SK-N-SH (cell line): ENCODE measurements at regions not wholly inside any gene's neighbourhood (a gene's known extent, or its start where the extent isn't known, plus 50 kb on each side); places are given as distances from the start of the nearest gene placed in this dataset.

ENCODE experiments used
- CTCF ChIA-PET: fragments of 300-600, 350-600 bp; formaldehyde crosslinking; extraction: SDS; loops from one replicate; lab custom pipeline; 2021; lab: Yijun Ruan, JAX
- POLR2A ChIA-PET: fragments of 350-600 bp; sonication (Branson Sonifier 250); formaldehyde crosslinking; extraction: SDS; loops from one replicate; lab custom pipeline; 2020; ENCODE audit warnings: antibody characterized with exemption, inconsistent platforms; lab: Yijun Ruan, JAX
- DNase-seq: peaks from one replicate; pipeline ENCODE4 v3.0.0; 2012
- H2AFZ ChIP-seq: fragments of 200-600 bp; sonication (generic); 2 replicates; pipeline ENCODE4 v1.8.1; 2016; ENCODE audit warnings: antibody characterized with exemption, mild to moderate bottlenecking, low read depth
- H3F3A ChIP-seq: fragments of 200-600 bp; sonication (generic); replicated peaks from 2 replicates; pipeline ENCODE3; 2016; ENCODE audit warnings: antibody characterized with exemption, mild to moderate bottlenecking; ENCODE audit not compliant: insufficient read depth
- H3K27ac ChIP-seq, 2 experiments: fragments of 200-500 bp in 1 of 2; fragments of 200-600 bp in 1 of 2; sonication (Bioruptor generic) in 1 of 2; sonication (generic), shearing (Covaris generic) in 1 of 2; 2 replicates each; pipeline versions ENCODE4 v1.5.1 to v1.6.1; 2014 to 2016; ENCODE audit warnings: low read depth in 2 of 2, inconsistent platforms in 1 of 2, low read length in 1 of 2, mild to moderate bottlenecking in 1 of 2, mixed read lengths in 1 of 2
- H3K27me3 ChIP-seq: fragments of 200-600 bp; sonication (generic), shearing (Covaris generic); 2 replicates; pipeline ENCODE4 v1.6.1; 2016; ENCODE audit warnings: mixed run types; ENCODE audit not compliant: insufficient read depth
- H3K36me3 ChIP-seq, 2 experiments: fragments of 200-500 bp in 1 of 2; fragments of 200-600 bp in 1 of 2; sonication (Bioruptor generic) in 1 of 2; sonication (generic) in 1 of 2; replicated peaks in 1 of 2; 2 replicates each; pipeline versions ENCODE3 to v1.5.1; 2014 to 2016; ENCODE audit warnings: low read length in 1 of 2, mild to moderate bottlenecking in 1 of 2; ENCODE audit not compliant: insufficient read depth in 2 of 2, control insufficient read depth in 1 of 2
- H3K4me1 ChIP-seq, 2 experiments: fragments of 200-500 bp in 1 of 2; fragments of 200-600 bp in 1 of 2; sonication (Bioruptor generic) in 1 of 2; sonication (generic), shearing (Covaris generic) in 1 of 2; 2 replicates each; pipeline versions ENCODE4 v1.5.1 to v1.6.1; 2014 to 2016; ENCODE audit warnings: low read depth in 1 of 2, low read length in 1 of 2, mixed run types in 1 of 2; ENCODE audit not compliant: insufficient read depth in 2 of 2, control insufficient read depth in 1 of 2
- H3K4me2 ChIP-seq: fragments of 200-600 bp; sonication (generic), shearing (Covaris generic); 2 replicates; pipeline ENCODE4 v1.6.1; 2017; ENCODE audit warnings: mixed run types
- H3K4me3 ChIP-seq, 2 experiments: fragments of 200-500 bp in 1 of 2; fragments of 200-600 bp in 1 of 2; sonication (Bioruptor generic) in 1 of 2; sonication (generic), shearing (Covaris generic) in 1 of 2; 2 replicates each; pipeline versions ENCODE4 v1.5.1 to v1.8.1; 2014 to 2016; ENCODE audit warnings: low read depth in 2 of 2, inconsistent platforms in 1 of 2, low read length in 1 of 2, mild to moderate bottlenecking in 1 of 2, mixed read lengths in 1 of 2, moderate library complexity in 1 of 2
- H3K79me2 ChIP-seq: fragments of 200-600 bp; sonication (generic); 2 replicates; pipeline ENCODE4 v1.8.1; 2017; ENCODE audit warnings: mild to moderate bottlenecking; ENCODE audit not compliant: insufficient read depth
- H3K9ac ChIP-seq: fragments of 200-600 bp; sonication (generic); 2 replicates; pipeline ENCODE4 v1.6.1; 2017; ENCODE audit warnings: mixed run types
- H3K9me2 ChIP-seq: fragments of 200-600 bp; sonication (generic); 2 replicates; pipeline ENCODE4 v1.6.1; 2017; ENCODE audit warnings: mixed run types
- H3K9me3 ChIP-seq: fragments of 200-600 bp; sonication (generic); 2 replicates; pipeline ENCODE4 v1.6.1; 2017; ENCODE audit warnings: mixed run types, mild to moderate bottlenecking, moderate library complexity
- H4K20me1 ChIP-seq: fragments of 200-600 bp; sonication (generic); 2 replicates; pipeline ENCODE4 v1.6.1; 2017; ENCODE audit warnings: mild to moderate bottlenecking, mixed run types; ENCODE audit not compliant: insufficient read depth
- CHD2 ChIP-seq: fragments of 150-350 bp; IDR thresholded peaks from 2 replicates; pipeline ENCODE4 v1.6.1; 2018; ENCODE audit warnings: low read length; ENCODE audit not compliant: partially characterized antibody
- EP300 ChIP-seq, 2 experiments: IDR thresholded peaks; 2 replicates each; pipeline versions ENCODE4 v1.4.0 to v1.6.1; 2012; ENCODE audit warnings: borderline replicate concordance in 1 of 2, low read depth in 1 of 2, low read length in 1 of 2
- FOSL2 ChIP-seq: IDR thresholded peaks from 2 replicates; pipeline ENCODE4 v1.4.0; 2012; ENCODE audit warnings: low read depth, mild to moderate bottlenecking, moderate library complexity, borderline replicate concordance
- FOXJ3 ChIP-seq: sonication (generic); formaldehyde crosslinking; IDR thresholded peaks from 2 replicates; pipeline ENCODE4 v1.5.1; 2020; ENCODE audit warnings: mild to moderate bottlenecking, missing genetic modification reagents
- GATA2 ChIP-seq: sonication (generic); formaldehyde crosslinking; IDR thresholded peaks from 2 replicates; pipeline ENCODE4 v1.5.0; 2020; ENCODE audit warnings: mild to moderate bottlenecking, missing genetic modification reagents
- IRF3 ChIP-seq: fragments of 150-350 bp; IDR thresholded peaks from 2 replicates; pipeline ENCODE4 v1.6.1; 2016; ENCODE audit warnings: mild to moderate bottlenecking, low read depth, low read length
- JUND ChIP-seq: IDR thresholded peaks from 2 replicates; pipeline ENCODE4 v1.4.0; 2012
- MEF2A ChIP-seq: IDR thresholded peaks from 2 replicates; pipeline ENCODE4 v1.4.0; 2012; ENCODE audit warnings: low read depth, borderline replicate concordance
- MXI1 ChIP-seq: IDR thresholded peaks from 2 replicates; pipeline ENCODE4 v1.6.1; 2012; ENCODE audit warnings: mild to moderate bottlenecking, low read depth, low read length, improper control_type of control experiment
- NFIC ChIP-seq: IDR thresholded peaks from 2 replicates; pipeline ENCODE4 v1.4.0; 2012; ENCODE audit warnings: borderline replicate concordance
- NRF1 ChIP-seq: IDR thresholded peaks from 2 replicates; pipeline ENCODE4 v1.6.1; 2012; ENCODE audit warnings: low read depth, mild to moderate bottlenecking, low read length
- PBX3 ChIP-seq: IDR thresholded peaks from 2 replicates; pipeline ENCODE4; 2012
- POLR2AphosphoS5 ChIP-seq: IDR thresholded peaks from 2 replicates; pipeline ENCODE4 v1.6.1; 2012; ENCODE audit warnings: low read depth, low read length
- RCOR1 ChIP-seq: fragments of 150-350 bp; IDR thresholded peaks from 2 replicates; pipeline ENCODE4 v1.6.1; 2017; ENCODE audit warnings: antibody characterized with exemption, low read length
- REST ChIP-seq: IDR thresholded peaks from 2 replicates; pipeline ENCODE4 v1.6.1; 2012; ENCODE audit warnings: mild to moderate bottlenecking, low read depth, low read length, moderate library complexity
- SMC3 ChIP-seq: IDR thresholded peaks from 2 replicates; pipeline ENCODE4 v1.6.1; 2012; ENCODE audit warnings: low read depth, low read length, improper control_type of control experiment
- TAF1 ChIP-seq: IDR thresholded peaks from 2 replicates; pipeline ENCODE4 v1.6.1; 2012; ENCODE audit warnings: low read depth, mild to moderate bottlenecking, low read length, moderate library complexity, borderline replicate concordance
- TCF12 ChIP-seq: IDR thresholded peaks from 2 replicates; pipeline ENCODE4 v1.4.0; 2012
- USF2 ChIP-seq: fragments of 150-350 bp; IDR thresholded peaks from 2 replicates; pipeline ENCODE4 v1.6.1; 2017; ENCODE audit warnings: antibody characterized with exemption, low read length, low read depth, borderline replicate concordance
- WGBS: methylation state at CpG from one replicate; pipeline ENCODE4 v1.1.6; 2017; ENCODE audit warnings: low lambda C conversion rate; 5-methylcytosine and 5-hydroxymethylcytosine counted together

GRCh38 chr3:16067837-16068471 is 106.5 kb upstream of the GALNT15 start:
- Histone ChIP-seq H3K36me3 (no peaks in the 10 kb centered on the region), H3K79me2 (no peaks in the 10 kb centered on the region), H3K4me3 (no peak overlapping the region), H3F3A (peaks cover 44% of the 10 kb centered on the region), H3K27me3 (no peaks in the 10 kb centered on the region), H3K4me2 (peak overlapping the region; percentile 40), H3K9ac (peak overlapping the region; percentile 68), H3K9me3 (no peaks in the 10 kb centered on the region), H2AFZ (peak overlapping the region; percentile 20; the same call in 1 of the 2 replicates), H3K27ac (peak overlapping the region; percentile 65 to 96), H3K4me1 (peaks cover 10 to 58% of the 10 kb centered on the region in 2 experiments), H4K20me1 (no peaks in the 10 kb centered on the region), H3K9me2 (no peaks in the 10 kb centered on the region)
- CTCF ChIA-PET, result interaction anchor here (1.0 to 1.7 kb wide), 4 partner anchors 9 to 110 kb away, joined by 3 to 10 read pairs (median 4); no protein-coding TSS in a partner anchor
- WGBS, result 18% methylated on average over 2 of the region's 2 CpGs
- peak; percentile 60 for DNase-seq
- POLR2A ChIA-PET, result no interaction called here
- TF ChIP-seq FOSL2, result peak; percentile 13; the same call in 1 of the 2 replicates
- peak; percentile 48 to 60; a peak in 2 of 4 replicates for TF ChIP-seq EP300 (IDR thresholded peaks at IDR 0.05; ENCODE audit: borderline replicate concordance in 1 of 2, low read depth in 1 of 2, low read length in 1 of 2)
- TF ChIP-seq FOXJ3 (CRISPR knock-in tag), result 0 out of 2 replicates have a peak, but pooled peaks have one; percentile 54
- TF ChIP-seq PBX3, result peak; percentile 66
- TF ChIP-seq USF2, result no peak
- TF ChIP-seq JUND, result no peak
- TF ChIP-seq TCF12, result peak; percentile 40
- TF ChIP-seq NFIC, result peak; percentile 31; the same call in 1 of the 2 replicates
- peak; percentile 40 for TF ChIP-seq CHD2
- peak; percentile 84 for TF ChIP-seq GATA2 (CRISPR knock-in tag)
- no peak for TF ChIP-seq SMC3

GRCh38 chr3:16069149-16069922 is 105.1 kb upstream of the GALNT15 start:
- no peaks in the 10 kb centered on the region for H3K27me3 ChIP-seq
- no peaks in the 10 kb centered on the region for H3K79me2 ChIP-seq
- H3K9me2 ChIP-seq, result no peaks in the 10 kb centered on the region
- peak overlapping the region; percentile 68 for H3K9ac ChIP-seq
- peaks cover 10 to 72% of the 10 kb centered on the region in 2 experiments for H3K4me1 ChIP-seq
- DNase-seq, result no peak
- 68% methylated on average over 5 of the region's 6 CpGs for WGBS
- no peak overlapping the region for H3K4me3 ChIP-seq
- no peaks in the 10 kb centered on the region for H3K36me3 ChIP-seq
- peaks cover 58% of the 10 kb centered on the region for H3F3A ChIP-seq
- H3K4me2 ChIP-seq, result peak overlapping the region; percentile 40
- POLR2A ChIA-PET, result no interaction called here
- H3K9me3 ChIP-seq, result no peaks in the 10 kb centered on the region
- H3K27ac ChIP-seq, result peak overlapping the region; percentile 65 to 96; a peak in 3 of 4 replicates
- no peak overlapping the region for H2AFZ ChIP-seq
- H4K20me1 ChIP-seq, result no peaks in the 10 kb centered on the region
- CTCF ChIA-PET, result interaction anchor here (1.3 to 2.6 kb wide), 3 partner anchors 10 to 109 kb away, joined by 3 to 10 read pairs (median 9); no protein-coding TSS in a partner anchor
- TF ChIP-seq TAF1 (no peak), IRF3 (no peak), POLR2AphosphoS5 (no peak), FOSL2 (peak; percentile 96), RCOR1 (no peak), SMC3 (no peak), REST (no peak), MEF2A (no peak), NRF1 (no peak), MXI1 (no peak)
